Peyer's patch (tissue), 4 donors: ENCODE measurements at regions not wholly inside any gene's neighbourhood (a gene's known extent, or its start where the extent isn't known, plus 50 kb on each side); places are given as distances from the start of the nearest gene placed in this dataset.

Source experiments
- DNase-seq, 3 donors: peaks; one replicate each; pipeline ENCODE4 v3.0.0-alpha.2; 2017 to 2019
- H3K27ac ChIP-seq, 4 donors: fragments of 200-600 bp; sonication (generic); one replicate each; pipeline ENCODE4 v1.5.1; 2016 to 2019
- H3K27me3 ChIP-seq, 2 donors: fragments of 200-600 bp; sonication (generic); one replicate each; pipeline ENCODE4 v1.5.1; 2019
- H3K36me3 ChIP-seq, 3 donors: fragments of 200-600 bp; sonication (generic); one replicate each; pipeline ENCODE4 v1.5.1; 2016 to 2019
- H3K4me1 ChIP-seq, 4 donors: fragments of 200-600 bp; sonication (generic); one replicate each; pipeline ENCODE4 v1.5.1; 2016 to 2019
- H3K4me3 ChIP-seq, 4 donors: fragments of 200-600 bp; sonication (generic); 1 replicate in 3 of 4; 2 replicates in 1 of 4; pipeline ENCODE4 v1.5.1; 2016 to 2019; ENCODE audit warnings: mild to moderate bottlenecking in 1 of 4
- H3K9me3 ChIP-seq, 4 donors: fragments of 200-600 bp; sonication (generic); one replicate each; pipeline ENCODE4 v1.5.1; 2016 to 2019; ENCODE audit warnings: mild to moderate bottlenecking in 1 of 4
- POLR2A ChIP-seq, 2 donors: fragments of 450-650 bp; IDR thresholded peaks; one replicate each; pipeline ENCODE4 v1.5.1; 2017; ENCODE audit warnings: antibody characterized with exemption in 2 of 2, mild to moderate bottlenecking in 2 of 2, moderate library complexity in 2 of 2
- TF ChIP-seq, protein P1 (sequence below), 6 experiments: fragments of 450-650 bp in 4 of 6; fragments of 200-600 bp in 2 of 6; sonication (generic) in 1 of 6; IDR thresholded peaks; one replicate each; pipeline ENCODE4 v1.5.1; 2017 to 2019; ENCODE audit warnings: antibody characterized with exemption in 6 of 6, mild to moderate bottlenecking in 3 of 6, moderate library complexity in 1 of 6

DNA sequence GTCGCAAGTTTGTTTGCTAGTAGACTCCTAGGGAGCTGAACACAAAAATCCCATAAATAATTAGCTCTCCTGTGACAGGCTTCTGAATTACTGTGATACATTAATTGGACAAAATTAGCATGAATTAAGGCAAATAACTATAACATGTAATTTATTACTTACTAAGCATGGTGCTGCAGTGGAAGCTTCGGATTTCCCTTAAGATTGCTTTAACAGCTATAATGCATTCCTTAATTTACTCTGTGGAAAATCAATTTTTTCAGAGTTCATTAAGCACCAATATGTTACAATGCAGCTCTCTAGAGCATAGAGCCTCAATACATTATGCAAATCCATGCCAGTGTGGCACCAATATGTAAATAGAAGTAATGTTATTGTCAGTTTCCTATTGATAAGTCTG lies 201.5 kb downstream of the MDFIC start:
- TF ChIP-seq, protein P1, sequence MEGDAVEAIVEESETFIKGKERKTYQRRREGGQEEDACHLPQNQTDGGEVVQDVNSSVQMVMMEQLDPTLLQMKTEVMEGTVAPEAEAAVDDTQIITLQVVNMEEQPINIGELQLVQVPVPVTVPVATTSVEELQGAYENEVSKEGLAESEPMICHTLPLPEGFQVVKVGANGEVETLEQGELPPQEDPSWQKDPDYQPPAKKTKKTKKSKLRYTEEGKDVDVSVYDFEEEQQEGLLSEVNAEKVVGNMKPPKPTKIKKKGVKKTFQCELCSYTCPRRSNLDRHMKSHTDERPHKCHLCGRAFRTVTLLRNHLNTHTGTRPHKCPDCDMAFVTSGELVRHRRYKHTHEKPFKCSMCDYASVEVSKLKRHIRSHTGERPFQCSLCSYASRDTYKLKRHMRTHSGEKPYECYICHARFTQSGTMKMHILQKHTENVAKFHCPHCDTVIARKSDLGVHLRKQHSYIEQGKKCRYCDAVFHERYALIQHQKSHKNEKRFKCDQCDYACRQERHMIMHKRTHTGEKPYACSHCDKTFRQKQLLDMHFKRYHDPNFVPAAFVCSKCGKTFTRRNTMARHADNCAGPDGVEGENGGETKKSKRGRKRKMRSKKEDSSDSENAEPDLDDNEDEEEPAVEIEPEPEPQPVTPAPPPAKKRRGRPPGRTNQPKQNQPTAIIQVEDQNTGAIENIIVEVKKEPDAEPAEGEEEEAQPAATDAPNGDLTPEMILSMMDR (IDR thresholded peaks at IDR 0.05) = no peak
- H3K4me3 ChIP-seq = no peak overlapping the region

GRCh38 chr7:115122388-115122787 lies 200.5 kb downstream of the MDFIC start:
- Histone ChIP-seq H3K27ac (no peak overlapping the region), H3K9me3 (no peaks in the 10 kb centered on the region), H3K36me3 (no peaks in the 10 kb centered on the region), H3K4me1 (no peaks in the 10 kb centered on the region), H3K27me3 (no peaks in the 10 kb centered on the region), H3K4me3 (no peak overlapping the region)
- no peak for DNase-seq
- TF ChIP-seq, protein P1 (IDR thresholded peaks at IDR 0.05) = no peak
- TF ChIP-seq POLR2A (IDR thresholded peaks at IDR 0.05) = no peak

More for the DNA sequence above, 201.5 kb downstream of the MDFIC start:
- Histone ChIP-seq H3K36me3 (no peaks in the 10 kb centered on the region), H3K27ac (no peak overlapping the region), H3K27me3 (no peaks in the 10 kb centered on the region), H3K4me1 (no peaks in the 10 kb centered on the region), H3K9me3 (no peaks in the 10 kb centered on the region)
- no peak for DNase-seq

- TF ChIP-seq, protein P1 (IDR thresholded peaks at IDR 0.05) = no peak
- no peak for TF ChIP-seq POLR2A (IDR thresholded peaks at IDR 0.05)
- no peaks in the 10 kb centered on the region for H3K4me1 ChIP-seq
- H3K9me3 ChIP-seq = no peaks in the 10 kb centered on the region
- H3K4me3 ChIP-seq = no peak overlapping the region
- DNase-seq = no peak
- H3K27ac ChIP-seq = no peak overlapping the region
- H3K27me3 ChIP-seq = no peaks in the 10 kb centered on the region
- no peaks in the 10 kb centered on the region for H3K36me3 ChIP-seq
Observed at GRCh38 chr7:115117748-115118147, 195.9 kb downstream of the MDFIC start.

DNA sequence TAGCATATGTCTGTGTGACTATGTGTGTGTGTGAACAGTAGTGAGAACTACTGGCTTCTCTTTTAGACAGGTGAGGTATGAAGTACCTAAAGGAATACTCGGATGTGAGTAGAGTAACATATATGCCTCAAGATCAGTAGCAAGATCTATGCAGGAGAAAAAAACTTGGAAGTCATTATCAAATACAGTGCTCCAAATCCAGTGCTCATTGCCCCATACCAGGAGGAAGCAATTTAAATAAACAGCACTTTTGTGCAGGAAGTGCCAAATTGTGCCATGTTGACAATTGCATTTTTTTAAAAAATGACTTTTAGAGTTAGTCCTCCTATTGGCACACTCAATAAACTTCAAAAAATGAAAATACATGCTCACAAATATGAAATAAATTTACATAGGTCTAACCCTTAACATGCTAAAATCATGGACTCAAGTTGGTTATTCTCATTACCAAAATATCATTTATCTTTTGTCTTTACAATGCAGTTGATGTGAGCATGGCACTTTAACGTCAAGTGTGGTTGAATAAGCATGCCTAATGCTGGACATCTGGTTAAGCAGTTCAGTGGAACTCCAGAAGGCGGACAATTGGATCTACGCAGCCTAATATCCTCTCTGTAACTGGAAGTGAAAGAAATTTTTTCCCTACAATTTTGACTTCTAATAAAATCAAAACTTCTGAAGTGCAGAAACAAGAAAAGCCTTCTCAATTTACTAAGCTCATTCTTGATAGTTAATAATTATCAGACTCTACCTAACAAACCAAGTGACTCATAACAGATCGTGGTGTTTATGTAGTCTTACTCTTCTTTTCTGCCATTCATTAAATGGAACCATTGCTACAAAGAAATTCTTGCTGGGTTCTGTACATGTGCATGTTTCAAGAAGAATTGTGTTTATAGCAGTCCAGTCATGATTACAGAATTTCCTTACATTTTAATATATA lies 195.2 kb downstream of the MDFIC start:
- no peak overlapping the region for H3K27ac ChIP-seq

DNA sequence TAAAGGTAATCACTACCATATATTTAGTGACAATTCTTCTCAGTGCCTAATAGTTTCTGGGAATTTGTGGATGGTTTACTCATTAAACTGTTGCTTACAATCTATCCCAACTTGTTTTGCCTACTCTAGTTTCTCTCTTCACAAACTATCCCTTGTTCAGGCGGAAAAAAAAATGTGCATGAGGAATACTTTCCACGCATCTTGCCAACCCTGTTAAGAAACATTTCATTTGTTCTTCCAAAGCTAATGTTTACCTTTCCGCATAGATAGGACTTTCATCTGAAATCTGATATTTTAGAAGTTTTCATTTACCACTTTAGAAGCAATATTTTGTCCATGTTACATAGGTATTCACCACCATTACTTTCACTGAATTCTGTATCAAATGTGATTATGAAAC lies 191.9 kb downstream of the MDFIC start:
- no peak for DNase-seq
- Histone ChIP-seq H3K4me3 (no peak overlapping the region), H3K27me3 (no peaks in the 10 kb centered on the region), H3K36me3 (no peaks in the 10 kb centered on the region), H3K4me1 (no peaks in the 10 kb centered on the region), H3K9me3 (no peaks in the 10 kb centered on the region), H3K27ac (no peak overlapping the region)
- TF ChIP-seq POLR2A (IDR thresholded peaks at IDR 0.05) = no peak
- TF ChIP-seq, protein P1 (IDR thresholded peaks at IDR 0.05) = no peak

More for the DNA sequence above, 195.2 kb downstream of the MDFIC start:
- no peak for DNase-seq
- no peaks in the 10 kb centered on the region for H3K36me3 ChIP-seq
- no peaks in the 10 kb centered on the region for H3K27me3 ChIP-seq
- TF ChIP-seq POLR2A (IDR thresholded peaks at IDR 0.05) = no peak
- TF ChIP-seq, protein P1 (IDR thresholded peaks at IDR 0.05) = no peak
- no peaks in the 10 kb centered on the region for H3K9me3 ChIP-seq
- no peak overlapping the region for H3K4me3 ChIP-seq
- no peaks in the 10 kb centered on the region for H3K4me1 ChIP-seq
